ENCODE measurements at regions not wholly inside any gene's neighbourhood (a gene's known extent, or its start where the extent isn't known, plus 50 kb on each side); places are given as distances from the start of the nearest gene placed in this dataset.
A peak's percentile ranks its signal among the peaks of the same experiment; 100 is the strongest.
"Not testable (repeated sequence)": the region's sequence is repeated elsewhere in the genome, so short reads cannot be mapped to it uniquely, and the experiment has no call there.

DNA sequence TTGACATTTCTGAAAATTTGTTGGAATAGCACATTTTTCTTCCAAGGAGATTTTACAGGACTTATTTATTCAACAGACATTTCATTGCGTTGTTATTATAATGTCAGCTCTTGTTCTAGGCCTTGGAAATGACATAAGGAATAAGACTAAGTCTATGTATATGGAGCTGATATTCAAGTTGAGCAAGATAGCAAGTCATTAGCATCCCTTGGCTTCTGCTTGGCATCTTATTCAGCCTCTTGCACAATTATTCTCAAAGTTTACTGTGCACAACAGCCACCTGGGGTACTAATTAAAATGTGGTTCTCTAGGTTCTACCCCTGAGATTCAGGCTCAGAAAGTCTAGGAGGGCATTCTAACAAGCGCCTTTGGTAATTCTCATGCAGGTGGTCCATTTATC, 304.8 kb upstream of the DDI1 start:
- DNase-seq (ENCODE audit: low spot score), result no peak

DNA sequence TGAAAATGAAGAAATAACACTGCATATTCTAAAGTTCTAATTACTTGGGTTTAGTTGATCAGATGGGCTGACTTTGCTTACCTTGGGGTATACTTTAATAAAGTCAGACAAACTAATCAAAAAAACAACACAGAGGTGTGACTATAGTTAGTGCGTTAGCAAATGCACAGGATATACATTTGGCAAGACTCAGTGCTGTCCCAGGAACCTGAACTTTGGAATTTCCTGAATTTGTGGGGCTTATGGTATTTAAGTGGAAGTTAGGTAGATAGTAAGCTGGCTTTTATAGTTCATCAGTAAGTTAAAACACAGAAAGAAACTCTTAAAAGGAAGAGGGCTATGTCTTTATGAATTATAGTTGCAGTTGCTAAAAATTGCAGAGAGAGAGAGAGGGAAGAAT, 302.6 kb upstream of the DDI1 start:
- no peak for DNase-seq (ENCODE audit: low spot score)

DNA sequence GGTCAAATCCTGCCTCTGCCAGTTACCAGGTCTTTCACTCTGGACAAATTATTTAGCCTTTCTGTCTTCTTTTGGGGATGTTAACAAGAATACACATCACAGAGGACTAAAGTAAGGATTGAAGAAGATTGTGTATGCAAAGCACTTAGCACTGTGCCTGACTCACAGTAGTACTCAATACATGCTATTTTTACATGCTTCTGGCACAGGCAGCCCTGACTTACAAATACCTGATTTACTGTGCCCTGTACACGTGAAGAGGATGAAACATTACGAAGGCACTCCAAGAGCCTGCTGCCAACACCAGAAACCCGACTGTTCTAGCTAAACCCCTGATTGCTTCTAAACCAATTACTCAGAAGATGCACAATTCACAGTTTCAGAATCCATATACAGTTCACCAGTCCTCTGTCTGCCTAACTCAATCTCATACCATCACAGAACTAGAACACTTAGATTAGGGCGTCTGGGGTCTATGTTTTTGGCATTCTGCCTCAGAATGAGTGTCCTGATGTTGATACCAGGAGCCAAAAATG, 300.9 kb upstream of the DDI1 start:
- DNase-seq (ENCODE audit: low spot score), result no peak

DNA sequence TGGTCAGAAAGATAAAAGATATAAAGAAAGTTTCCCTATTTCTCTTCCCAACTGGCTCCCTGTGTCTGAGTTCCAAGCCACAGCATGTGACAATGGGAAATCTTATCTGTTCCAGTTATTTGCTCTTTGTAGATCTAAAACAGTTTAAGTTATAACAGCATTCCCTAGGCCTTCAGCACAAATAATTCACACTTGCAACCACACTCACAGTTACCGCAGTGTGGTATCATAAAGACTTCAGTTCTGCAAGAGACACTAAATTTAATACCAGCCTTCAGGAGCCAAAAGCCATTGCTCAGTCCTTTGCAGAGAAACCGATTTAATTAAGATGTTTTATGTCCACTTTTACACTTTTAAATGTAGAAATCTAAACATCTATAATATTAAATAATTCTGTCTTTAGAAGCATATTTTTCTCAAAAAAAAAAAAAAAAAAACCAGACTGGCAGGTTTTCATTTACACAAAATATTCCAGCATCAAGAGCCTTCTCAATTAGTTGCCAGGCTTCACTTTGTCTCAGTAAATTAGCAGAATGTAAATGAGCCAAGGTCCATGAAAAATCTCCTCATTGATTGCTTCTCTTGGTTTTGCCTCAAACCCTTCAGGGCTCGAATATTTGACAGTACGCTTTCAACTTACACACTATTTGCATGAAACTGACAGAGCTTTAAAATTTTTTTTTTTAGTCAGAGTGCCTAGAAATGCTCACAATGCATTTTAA, 300.0 kb upstream of the DDI1 start:
- DNase-seq (ENCODE audit: low spot score), result no peak

DNA sequence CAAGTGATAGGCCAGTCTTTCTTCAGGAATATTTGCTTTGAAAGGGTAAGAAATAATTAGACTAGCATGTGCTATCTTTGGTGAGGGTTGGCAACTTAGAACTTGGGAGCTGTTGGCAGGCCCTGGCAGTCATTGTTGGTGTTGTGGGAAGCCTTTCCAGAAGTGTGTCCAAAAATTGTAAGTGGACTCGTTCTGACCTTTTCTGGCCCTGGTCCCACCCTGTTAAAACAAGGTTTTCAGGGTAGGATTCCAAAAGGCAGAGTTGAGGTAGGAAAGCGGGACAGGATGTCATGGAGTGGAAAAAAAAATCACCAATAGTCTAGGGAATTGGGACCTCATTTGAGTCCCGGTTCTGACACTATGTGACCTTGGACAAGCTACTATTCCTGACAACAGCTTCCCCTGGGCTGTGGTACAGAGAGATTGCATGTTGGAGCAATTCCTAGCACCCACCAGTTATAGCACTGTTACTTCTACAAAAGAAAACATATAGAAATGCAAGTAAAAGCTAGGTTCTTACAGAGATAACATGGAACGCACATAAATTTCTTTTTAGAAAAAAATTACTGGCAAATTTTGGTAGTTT, 299.3 kb upstream of the DDI1 start:
- no peak for DNase-seq (ENCODE audit: low spot score)

DNA sequence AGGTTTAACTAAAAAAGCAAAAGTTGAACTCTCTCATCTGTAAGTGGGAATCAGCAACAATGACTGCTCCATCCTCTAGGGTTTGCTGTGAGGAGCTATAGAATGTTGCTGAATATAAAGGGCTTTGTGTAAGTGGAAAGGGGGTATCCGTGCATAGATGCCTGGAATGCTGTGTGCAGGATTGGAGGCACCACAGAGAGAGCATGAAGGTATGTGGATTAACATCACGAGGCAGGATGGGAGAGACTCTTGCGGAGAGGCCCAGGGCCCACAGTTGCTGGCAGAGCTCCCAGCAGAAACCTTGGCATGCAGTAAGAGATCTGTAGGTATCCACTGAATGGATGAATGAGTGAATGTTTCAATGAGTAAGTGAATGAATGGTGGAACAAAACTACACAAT, 298.7 kb upstream of the DDI1 start:
- DNase-seq (ENCODE audit: low spot score), result no peak

DNA sequence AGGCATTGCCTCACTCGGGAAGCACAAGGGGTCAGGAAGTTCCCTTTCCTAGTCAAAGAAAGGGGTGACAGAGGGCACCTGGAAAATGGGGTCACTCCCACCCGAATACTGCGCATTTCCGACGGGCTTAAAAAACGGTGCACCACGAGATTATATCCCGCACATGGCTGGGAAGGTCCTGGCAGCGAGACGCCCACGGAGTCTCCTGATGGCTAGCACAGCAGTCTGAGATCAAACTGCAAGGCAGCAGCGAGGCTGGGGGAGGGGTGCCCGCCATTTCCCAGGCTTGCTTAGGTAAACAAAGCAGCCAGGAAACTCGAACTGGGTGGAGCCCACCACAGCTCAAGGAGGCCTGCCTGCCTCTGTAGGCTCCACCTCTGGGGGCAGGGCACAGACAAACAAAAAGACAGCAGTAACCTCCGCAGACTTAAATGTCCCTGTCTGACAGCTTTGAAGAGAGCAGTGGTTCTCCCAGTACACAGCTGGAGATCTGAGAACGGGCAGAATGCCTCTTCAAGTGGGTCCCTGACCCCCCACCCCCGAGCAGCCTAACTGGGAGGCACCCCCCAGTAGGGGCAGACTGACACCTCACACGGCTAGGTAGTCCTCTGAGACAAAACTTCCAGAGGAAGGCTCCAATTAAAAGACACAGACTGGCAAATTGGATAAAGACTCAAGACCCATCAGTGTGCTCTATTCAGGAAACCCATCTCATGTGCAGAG, 297.2 kb upstream of the DDI1 start:
- DNase-seq (ENCODE audit: low spot score), result not testable (repeated sequence)

DNA sequence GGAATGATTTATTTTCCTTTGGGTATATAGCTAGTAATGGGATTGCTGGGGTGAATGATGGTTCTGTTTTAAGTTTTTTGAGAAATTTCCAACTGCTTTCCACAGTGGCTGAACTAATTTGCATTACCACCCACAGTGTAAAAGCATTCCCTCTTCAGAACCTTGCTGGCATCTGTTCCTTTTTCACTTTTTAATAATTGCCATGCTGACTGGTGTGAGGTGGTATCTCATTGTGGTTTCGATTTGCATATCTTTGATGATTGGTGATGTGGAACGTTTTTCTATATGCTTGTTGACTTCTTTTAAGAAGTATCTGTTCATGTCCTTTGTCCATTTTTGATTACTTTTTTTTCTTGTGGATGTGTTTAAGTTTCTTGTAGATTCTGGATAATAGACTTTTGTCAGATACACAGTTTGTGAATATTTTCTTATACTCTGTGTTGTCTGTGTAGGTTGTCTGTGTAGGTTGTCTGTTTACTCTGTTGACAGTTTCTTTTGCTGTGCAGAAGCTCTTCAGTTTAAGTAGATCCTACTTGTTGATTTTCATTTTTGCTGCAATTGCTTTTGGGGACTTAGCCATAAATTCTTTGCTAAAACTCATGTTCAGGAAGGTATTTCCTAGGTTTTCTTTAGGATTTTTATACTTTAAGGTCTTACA, 291.8 kb upstream of the DDI1 start:
- no peak for DNase-seq (ENCODE audit: low spot score)

DNA sequence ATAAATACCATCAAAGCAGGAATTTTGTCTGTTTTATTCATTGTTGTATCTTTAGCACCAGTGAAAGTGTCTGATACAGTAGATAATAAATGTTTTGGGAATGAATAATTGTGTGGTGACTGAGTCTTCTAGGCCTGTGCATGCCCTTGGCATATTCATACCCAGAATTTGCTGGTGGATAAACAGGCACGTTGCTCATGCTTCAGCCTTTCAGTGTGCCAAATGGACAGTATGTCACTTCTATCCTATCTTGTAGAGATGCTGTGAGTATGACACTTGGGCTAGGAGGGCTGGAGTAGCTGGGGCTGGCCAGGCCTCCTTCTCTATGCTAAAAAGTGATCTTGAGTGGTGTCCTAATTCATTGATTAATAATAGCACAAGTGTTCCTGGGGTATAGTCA, 287.3 kb upstream of the DDI1 start:
- no peak for DNase-seq (ENCODE audit: low spot score)

DNA sequence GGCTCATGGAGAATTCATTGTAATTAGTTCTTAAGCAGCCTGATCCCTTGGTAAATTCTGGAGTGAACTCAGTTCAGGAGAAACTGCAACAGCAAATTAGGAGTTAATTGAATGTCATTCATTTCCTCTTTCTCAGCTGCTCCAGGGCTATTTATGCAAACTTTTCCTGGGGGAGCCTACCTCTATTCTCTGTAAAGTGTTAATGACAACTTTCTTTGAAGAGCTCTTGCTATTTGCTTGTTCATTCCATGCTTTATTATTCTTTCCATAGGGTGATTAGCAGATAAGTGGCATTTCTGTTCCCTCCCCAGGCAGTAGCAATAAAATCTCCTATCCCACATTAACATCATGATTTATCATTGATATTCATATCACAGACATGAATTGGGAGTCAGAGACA, 267.6 kb upstream of the DDI1 start:
- no peak for DNase-seq (ENCODE audit: low spot score)

DNA sequence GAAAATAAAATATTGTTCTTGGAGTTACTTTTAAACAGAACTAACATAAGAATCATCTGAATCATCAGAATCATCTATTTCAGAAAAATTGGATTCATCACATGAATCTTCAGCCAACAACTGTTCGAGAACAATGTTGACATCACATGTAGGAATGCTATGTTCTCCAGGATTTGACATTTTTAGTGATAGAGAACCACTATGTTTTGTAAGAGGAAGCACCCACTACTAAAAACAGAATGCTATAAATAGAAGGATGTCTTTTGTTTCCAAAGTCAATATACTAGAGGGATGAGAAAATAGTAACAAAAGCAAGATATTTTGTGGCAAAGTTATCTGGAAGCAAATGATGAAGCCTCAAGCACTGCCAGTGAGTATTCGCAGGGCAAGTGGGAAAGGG, 263.4 kb upstream of the DDI1 start:
- DNase-seq (ENCODE audit: low spot score), result no peak

DNA sequence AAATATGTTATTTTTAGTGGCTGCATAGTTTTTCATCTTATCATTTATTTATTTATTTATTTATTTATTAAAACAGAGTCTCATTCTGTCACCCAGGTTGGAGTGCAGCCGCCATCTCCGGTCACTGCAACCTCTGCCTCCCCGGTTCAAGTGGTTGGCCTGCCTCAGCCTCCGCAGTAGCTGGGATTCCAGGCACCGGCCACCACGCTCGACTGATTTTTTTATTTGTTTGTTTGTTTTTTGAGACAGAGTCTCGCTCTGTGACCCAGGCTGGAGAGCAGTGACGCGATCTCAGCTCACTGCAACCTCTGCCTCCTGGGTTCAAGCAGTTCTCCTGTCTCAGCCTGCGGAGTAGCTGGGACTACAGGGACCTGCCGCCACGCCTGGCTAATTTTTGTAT, 262.9 kb upstream of the DDI1 start:
- DNase-seq (ENCODE audit: low spot score), result no peak

DNA sequence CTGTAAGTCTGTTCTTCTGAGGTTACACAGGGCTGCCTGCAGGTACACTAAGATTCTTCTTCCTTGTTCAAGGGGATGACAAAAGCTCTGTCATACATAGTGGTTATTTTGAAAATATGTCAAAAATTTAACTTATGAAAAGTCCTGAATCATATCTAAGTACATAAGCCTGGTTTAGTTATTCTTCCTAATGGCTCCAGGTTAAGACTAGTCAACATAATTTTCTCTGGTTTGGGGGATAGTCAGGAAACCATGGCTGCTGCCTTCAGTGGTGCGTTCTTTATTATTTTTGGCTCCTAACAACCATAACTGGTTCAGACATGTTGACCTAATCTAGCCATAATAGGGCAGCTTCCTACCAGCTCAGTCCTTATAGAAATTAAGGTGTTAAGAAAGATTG, 257.4 kb upstream of the DDI1 start:
- no peak for DNase-seq (ENCODE audit: low spot score)

DNA sequence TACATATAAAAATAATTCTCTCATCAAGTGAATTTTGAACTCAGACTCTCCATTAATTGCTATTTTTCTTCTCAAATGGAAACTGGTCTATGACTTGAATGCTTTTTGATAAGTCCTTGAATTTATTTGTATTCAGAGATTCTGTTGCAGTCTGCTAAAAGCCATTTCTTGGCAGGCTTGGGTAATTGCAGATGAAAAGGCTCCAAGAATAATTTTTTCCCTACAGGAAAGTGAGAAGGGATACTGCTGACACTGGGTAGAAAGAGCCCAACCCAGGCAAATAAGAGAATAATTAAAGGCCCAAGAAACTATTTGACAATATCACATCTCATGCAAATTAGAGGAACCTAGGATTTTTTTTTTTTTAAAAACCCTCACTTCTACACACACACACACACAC, 246.5 kb upstream of the DDI1 start:
- no peak for DNase-seq (ENCODE audit: low spot score)

DNA sequence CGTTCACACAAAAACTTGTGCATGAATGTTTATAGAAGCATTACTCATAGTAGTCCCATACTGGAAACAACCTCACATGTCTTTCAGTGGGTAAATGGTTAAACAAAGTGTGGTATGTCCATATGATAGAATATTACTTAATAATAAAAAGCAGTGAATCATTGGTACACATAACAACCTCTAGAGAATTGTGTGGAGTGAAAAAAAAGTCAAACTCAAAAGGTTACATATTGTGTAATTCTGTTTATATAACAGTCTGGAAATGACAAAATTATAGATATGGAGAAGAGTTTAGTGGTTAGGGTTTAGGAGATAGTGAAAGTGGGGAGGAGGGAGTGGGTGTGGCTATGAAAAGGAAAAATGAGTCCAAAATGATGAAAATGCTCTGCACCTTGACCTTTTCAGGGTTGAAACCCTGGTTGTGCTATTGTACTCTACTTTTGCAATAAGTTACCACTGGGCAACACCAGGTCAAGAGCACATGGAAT, 243.4 kb upstream of the DDI1 start:
- DNase-seq (ENCODE audit: low spot score), result no peak

DNA sequence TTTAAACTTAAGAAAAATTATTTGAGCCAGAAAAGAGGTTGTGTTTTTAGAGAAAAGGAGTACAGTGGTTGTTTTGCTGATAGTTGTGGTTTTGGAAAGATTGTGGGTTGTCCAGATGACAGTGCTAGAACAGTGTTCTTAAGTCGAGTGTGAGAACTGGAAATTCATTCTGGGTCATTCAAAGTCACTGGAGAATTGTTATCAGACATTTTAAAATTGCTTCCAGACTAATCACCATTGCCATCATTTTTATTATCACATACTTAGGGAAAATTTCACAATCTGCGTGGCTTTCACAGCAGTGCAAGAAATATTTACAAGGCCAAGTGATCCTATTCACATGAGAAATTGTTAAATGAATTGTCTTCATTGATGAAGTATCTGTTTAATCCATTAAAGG, 242.2 kb upstream of the DDI1 start:
- no peak for DNase-seq (ENCODE audit: low spot score)

DNA sequence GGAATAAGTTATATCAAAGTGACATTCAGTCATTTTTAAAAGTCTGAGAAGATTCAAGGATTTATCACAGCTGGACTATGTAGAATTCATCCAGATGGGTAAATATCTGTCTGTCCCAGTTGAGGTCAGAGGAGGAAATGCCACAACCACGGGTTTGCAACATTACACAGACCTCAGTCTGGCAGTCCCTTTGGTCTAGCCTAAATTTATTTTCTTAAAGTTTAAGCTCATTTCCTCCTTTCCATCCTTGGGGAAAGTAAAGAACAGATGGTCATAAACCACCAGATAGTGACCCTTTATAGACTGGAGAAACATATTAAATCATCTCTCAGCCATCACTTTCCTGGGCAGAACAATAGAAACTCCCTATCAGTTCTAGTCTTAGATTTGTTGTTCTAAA, 238.4 kb upstream of the DDI1 start:
- no peak for DNase-seq (ENCODE audit: low spot score)

DNA sequence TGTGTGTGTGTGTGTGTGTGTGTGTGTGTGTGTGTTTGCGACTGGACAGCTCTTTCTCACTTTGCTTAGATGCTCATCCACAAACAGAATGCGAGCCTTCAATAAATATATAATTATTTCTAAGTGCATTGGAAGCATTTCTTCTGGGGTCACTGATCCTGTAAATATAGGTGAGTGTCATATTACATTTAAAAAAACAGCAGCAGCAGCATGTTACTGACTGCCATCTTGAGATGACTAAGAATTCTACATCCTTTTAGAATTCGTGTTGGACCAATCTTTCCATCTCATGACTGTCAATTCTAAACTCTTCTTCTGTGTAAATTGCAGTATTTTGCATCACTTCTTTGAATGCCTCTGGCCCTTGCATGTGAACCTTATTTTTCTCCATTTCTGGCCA, 238.0 kb upstream of the DDI1 start:
- no peak for DNase-seq (ENCODE audit: low spot score)

DNA sequence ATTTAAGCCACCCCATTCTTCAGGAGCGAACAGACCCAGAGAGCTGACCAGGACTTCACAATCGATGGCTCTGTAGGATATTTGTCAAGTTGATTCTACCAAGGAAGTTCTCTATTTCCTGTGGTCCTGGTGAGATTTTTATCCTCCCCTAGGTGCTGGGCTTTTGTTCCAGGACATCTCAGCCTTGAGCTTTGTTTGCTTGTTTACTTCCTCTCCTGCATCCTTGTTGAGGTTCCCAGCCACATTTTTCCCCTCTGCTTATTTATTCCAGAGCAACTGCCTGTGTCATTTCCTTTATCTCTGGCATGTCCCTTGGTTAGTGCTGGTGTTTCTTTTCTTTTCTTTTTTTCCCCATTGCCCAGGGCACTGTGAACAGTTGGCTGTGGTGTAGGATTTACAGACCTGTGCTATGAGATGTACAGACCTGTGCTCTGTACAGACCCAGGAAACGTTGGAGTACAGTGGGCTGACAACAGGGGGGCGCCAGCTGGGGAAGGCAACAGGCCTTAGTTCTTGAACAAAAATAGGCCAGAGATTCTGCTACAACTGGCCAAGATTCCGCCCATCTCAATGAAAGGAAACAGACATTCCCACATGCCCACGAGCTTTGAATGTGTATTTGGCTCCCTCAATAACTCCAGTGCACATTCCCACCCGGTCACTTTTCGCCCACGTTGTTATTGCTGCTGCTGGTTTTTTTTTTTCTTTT, 235.9 kb upstream of the DDI1 start:
- DNase-seq (ENCODE audit: low spot score), result peak; percentile 9

DNA sequence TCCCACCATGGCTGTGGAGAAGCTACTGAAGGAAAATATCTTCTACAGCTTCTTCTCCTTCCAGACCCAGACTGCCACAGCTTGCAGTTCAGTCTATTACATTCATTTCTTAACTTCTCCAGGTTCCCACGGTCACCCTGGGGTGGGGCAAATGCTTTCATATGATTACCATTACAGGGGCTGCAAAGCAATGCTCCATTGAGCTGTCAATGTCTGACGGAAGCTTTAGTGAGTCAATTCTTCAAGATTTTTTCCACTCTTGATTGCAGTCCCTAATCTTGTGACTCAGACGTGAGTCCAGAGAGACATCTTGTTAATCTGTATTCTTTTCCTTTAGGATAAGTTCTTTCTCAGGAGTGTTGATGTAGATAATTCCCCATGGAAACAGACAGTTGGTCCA, 233.4 kb upstream of the DDI1 start:
- DNase-seq (ENCODE audit: low spot score), result no peak

DNA sequence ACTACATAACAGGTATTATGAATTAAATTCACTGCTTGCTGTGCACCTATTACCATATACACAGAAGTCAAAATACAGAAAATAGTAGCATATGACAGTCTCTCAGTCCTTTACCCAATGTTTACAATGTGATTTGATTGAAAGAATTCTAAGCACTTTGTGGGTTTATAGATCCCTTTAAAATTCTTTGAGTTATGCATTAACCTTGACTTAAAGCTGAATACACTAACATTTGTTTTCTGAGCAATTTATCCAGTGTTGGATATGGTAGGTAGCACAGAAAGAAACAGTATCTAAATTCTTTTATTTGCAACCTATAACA, 230.8 kb upstream of the DDI1 start:
- DNase-seq (ENCODE audit: low spot score), result no peak

Measured in iPS-NIHi11 (cell line).